ENCODE measurements at regions not wholly inside any gene's neighbourhood (a gene's known extent, or its start where the extent isn't known, plus 50 kb on each side); places are given as distances from the start of the nearest gene placed in this dataset.

DNA sequence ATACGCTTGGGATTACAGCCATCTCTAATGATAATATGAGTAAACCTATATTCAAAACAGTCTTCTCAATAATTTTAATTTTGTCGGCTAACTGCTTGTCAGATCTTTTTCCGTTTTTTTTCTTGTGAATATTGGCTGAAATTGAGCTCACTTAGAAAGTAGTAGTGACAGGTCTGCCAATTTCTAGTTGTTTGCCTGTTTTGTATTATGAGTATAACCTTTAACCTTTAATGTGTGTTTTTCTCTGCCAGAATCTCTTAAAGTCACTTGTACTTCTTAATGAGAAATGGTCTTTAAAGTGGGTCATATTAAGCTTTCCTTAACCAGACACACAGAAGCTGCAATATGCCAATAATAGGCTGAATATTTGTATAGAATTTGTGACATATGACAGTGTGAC, 511.0 kb downstream of the CSNK1G3 start:
- TF ChIP-seq TAF1 (IDR thresholded peaks at IDR 0.05; ENCODE audit: borderline replicate concordance, insufficient read depth, low read length) (no peak), SIN3A (IDR thresholded peaks at IDR 0.05; ENCODE audit: borderline replicate concordance, insufficient read depth, low read length) (no peak)

DNA sequence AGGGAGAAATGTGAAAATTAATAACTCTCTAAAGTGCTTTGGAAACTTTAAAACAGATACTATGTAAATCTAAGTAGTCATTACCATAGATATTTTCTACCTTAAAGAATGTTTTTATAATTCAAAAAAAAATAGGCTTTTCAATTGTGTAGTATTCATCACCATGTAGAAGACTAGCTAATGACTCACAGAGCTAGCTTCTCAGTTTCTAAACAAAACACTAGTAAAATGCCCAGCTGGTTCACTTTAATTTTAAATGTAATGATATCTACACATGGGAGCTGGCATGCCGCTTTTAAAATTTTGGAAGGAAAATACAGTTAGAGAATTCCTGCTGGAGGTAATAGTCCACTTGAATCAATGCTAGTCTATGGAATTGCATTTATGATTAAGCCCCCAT, 509.8 kb downstream of the CSNK1G3 start:
- TF ChIP-seq POLR2AphosphoS5 (IDR thresholded peaks at IDR 0.05; ENCODE audit: low read depth, low read length) = no peak
- no peak for TF ChIP-seq TAF1 (IDR thresholded peaks at IDR 0.05; ENCODE audit: borderline replicate concordance, insufficient read depth, low read length)
- TF ChIP-seq, protein P1, sequence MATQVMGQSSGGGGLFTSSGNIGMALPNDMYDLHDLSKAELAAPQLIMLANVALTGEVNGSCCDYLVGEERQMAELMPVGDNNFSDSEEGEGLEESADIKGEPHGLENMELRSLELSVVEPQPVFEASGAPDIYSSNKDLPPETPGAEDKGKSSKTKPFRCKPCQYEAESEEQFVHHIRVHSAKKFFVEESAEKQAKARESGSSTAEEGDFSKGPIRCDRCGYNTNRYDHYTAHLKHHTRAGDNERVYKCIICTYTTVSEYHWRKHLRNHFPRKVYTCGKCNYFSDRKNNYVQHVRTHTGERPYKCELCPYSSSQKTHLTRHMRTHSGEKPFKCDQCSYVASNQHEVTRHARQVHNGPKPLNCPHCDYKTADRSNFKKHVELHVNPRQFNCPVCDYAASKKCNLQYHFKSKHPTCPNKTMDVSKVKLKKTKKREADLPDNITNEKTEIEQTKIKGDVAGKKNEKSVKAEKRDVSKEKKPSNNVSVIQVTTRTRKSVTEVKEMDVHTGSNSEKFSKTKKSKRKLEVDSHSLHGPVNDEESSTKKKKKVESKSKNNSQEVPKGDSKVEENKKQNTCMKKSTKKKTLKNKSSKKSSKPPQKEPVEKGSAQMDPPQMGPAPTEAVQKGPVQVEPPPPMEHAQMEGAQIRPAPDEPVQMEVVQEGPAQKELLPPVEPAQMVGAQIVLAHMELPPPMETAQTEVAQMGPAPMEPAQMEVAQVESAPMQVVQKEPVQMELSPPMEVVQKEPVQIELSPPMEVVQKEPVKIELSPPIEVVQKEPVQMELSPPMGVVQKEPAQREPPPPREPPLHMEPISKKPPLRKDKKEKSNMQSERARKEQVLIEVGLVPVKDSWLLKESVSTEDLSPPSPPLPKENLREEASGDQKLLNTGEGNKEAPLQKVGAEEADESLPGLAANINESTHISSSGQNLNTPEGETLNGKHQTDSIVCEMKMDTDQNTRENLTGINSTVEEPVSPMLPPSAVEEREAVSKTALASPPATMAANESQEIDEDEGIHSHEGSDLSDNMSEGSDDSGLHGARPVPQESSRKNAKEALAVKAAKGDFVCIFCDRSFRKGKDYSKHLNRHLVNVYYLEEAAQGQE (IDR thresholded peaks at IDR 0.05; ENCODE audit: insufficient read depth in 1 of 2, low read depth in 2 of 2, low read length in 2 of 2) = no peak
- no peak for TF ChIP-seq FOXP2 (optimal IDR thresholded peaks at IDR 0.05; ENCODE audit: borderline replicate concordance, extremely low read depth, extremely low read length, insufficient read depth)
- no peak for TF ChIP-seq SIN3A (IDR thresholded peaks at IDR 0.05; ENCODE audit: borderline replicate concordance, insufficient read depth, low read length)

DNA sequence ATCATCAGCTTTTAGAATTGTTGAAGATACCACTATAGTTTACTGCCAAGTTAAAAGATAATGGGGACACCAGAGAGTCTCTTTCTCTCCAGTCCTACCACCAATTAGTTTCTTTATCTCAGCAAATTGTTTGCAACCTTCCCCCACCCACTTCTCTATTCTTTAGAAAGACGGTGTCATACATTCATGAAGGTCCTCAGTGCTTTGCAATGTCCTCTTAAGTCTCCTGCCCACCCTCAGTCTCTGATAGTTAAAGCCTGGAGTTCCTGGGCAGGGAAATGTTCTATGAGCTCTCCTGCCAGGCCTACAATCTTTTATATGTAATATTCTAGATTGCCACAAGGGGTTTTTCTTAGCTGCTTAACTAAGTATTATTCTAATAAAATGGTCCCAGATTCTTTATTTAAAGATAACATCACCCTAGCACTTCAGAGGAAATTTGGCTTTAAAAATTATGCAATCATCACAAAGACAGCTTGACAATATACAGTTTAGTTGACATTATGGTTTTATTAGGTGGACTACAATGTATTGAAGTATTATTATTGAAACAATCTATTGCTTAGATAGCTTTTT, 509.2 kb downstream of the CSNK1G3 start:
- no peak for TF ChIP-seq FOXP2 (optimal IDR thresholded peaks at IDR 0.05; ENCODE audit: borderline replicate concordance, extremely low read depth, extremely low read length, insufficient read depth)
- TF ChIP-seq SIN3A (IDR thresholded peaks at IDR 0.05; ENCODE audit: borderline replicate concordance, insufficient read depth, low read length) = no peak
- TF ChIP-seq POLR2AphosphoS5 (IDR thresholded peaks at IDR 0.05; ENCODE audit: low read depth, low read length) = no peak
- TF ChIP-seq, protein P1 (IDR thresholded peaks at IDR 0.05; ENCODE audit: insufficient read depth in 1 of 2, low read depth in 2 of 2, low read length in 2 of 2) = no peak
- TF ChIP-seq TAF1 (IDR thresholded peaks at IDR 0.05; ENCODE audit: borderline replicate concordance, insufficient read depth, low read length) = no peak

DNA sequence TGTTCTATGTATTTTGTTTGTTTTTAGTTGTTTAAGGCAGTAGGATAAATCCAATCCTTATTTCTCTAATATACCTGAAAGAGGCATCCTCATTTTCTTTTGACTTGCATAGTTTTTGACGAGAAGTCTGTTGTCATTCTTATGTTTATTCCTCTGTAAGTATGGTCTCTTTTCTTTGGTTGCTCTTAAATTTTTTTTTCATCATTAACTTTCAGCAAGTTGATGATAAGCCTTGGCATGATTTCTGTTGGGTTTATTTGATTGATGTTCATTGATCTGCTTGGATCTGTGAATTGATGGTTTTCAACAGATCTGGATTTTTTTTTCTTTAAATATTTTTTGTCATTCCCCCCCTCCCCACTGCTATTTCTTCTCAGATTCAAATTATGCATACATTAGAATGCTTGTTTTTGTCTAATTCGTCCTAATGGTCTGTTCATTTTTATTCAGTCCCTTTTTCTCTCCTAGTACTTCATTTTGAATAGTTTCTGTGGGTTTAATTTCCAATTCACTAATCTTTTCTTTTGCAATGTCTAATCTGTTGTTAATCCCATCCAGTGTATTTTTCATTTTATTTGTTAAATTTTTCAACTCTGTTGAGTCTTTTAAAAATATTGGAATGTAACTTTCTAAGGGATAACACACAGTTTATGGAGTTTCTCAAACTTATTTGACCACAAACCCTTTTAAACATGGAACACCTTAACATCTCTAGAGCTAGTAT, 495.9 kb downstream of the CSNK1G3 start:
- TF ChIP-seq SIN3A (IDR thresholded peaks at IDR 0.05; ENCODE audit: borderline replicate concordance, insufficient read depth, low read length) (no peak), POLR2AphosphoS5 (IDR thresholded peaks at IDR 0.05; ENCODE audit: low read depth, low read length) (no peak), TAF1 (IDR thresholded peaks at IDR 0.05; ENCODE audit: borderline replicate concordance, insufficient read depth, low read length) (no peak), FOXP2 (optimal IDR thresholded peaks at IDR 0.05; ENCODE audit: borderline replicate concordance, extremely low read depth, extremely low read length, insufficient read depth) (no peak)
- TF ChIP-seq, protein P1 (IDR thresholded peaks at IDR 0.05; ENCODE audit: insufficient read depth in 1 of 2, low read depth in 2 of 2, low read length in 2 of 2) = no peak

DNA sequence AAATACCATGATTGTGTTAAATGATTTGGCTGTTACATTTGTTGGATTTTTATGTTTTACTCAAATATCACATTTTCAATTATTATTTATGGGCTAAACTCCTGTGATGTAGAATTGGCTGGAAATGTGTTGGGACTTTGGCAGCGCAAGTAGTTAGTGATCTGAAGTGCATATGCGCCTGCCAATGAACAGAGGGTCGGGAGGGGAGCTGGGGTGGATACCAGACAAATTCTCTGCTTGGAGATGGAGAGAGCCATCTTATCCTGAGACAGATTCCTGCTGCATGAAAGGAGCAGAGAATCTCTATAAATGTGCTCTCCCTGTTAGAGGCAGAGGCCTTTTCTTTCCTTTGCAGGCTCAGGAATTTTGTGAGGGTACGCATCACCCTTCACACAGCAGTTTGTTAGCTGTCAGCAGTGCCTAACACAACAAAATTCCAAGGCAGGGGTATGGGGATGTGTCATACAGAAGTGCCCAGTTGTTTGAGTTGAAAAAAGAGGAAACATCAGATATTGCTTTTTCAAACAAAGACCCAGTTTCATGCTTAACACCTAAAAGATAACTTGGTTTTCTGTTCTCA, 489.1 kb downstream of the CSNK1G3 start:
- no peak for TF ChIP-seq TAF1 (IDR thresholded peaks at IDR 0.05; ENCODE audit: borderline replicate concordance, insufficient read depth, low read length)
- no peak for TF ChIP-seq SIN3A (IDR thresholded peaks at IDR 0.05; ENCODE audit: borderline replicate concordance, insufficient read depth, low read length)
- TF ChIP-seq, protein P1 (IDR thresholded peaks at IDR 0.05; ENCODE audit: insufficient read depth in 1 of 2, low read depth in 2 of 2, low read length in 2 of 2) = no peak
- TF ChIP-seq FOXP2 (optimal IDR thresholded peaks at IDR 0.05; ENCODE audit: borderline replicate concordance, extremely low read depth, extremely low read length, insufficient read depth) = no peak
- TF ChIP-seq POLR2AphosphoS5 (IDR thresholded peaks at IDR 0.05; ENCODE audit: low read depth, low read length) = no peak
